HG02943 (cell line): ENCODE measurements at regions not wholly inside any gene's neighbourhood (a gene's known extent, or its start where the extent isn't known, plus 50 kb on each side); places are given as distances from the start of the nearest gene placed in this dataset.

Experiments used
- ATAC-seq: cut with Tn5 transposase; IDR thresholded peaks from one replicate; pipeline ENCODE4 v1.9.1; 2021; ENCODE audit warnings: mild to moderate bottlenecking, low read depth, moderate library complexity; ENCODE audit not compliant: unreplicated experiment

GRCh38 chr5:98564836-98565235, 208.6 kb upstream of the RGMB start:
- no peak for ATAC-seq

- no peak for ATAC-seq
These were observed 205.1 kb upstream of the RGMB start for GRCh38 chr5:98568336-98568735.

GRCh38 chr5:98569288-98569687, 204.2 kb upstream of the RGMB start:
- ATAC-seq = no peak

GRCh38 chr5:98570010-98570409, 203.5 kb upstream of the RGMB start:
- no peak for ATAC-seq

GRCh38 chr5:98570661-98571191, 202.7 kb upstream of the RGMB start:
- ATAC-seq = no peak

- no peak for ATAC-seq
These were observed 199.6 kb upstream of the RGMB start for GRCh38 chr5:98573834-98574320.

- no peak for ATAC-seq
These were observed 197.2 kb upstream of the RGMB start for GRCh38 chr5:98576275-98576674.

- ATAC-seq = no peak
These were observed 195.0 kb upstream of the RGMB start for GRCh38 chr5:98578438-98578837.

- ATAC-seq = no peak
These were observed 192.1 kb upstream of the RGMB start for GRCh38 chr5:98581112-98581997.

GRCh38 chr5:98583586-98583985, 189.9 kb upstream of the RGMB start:
- ATAC-seq = no peak

- no peak for ATAC-seq
These were observed 187.7 kb upstream of the RGMB start for GRCh38 chr5:98585661-98586310.

- ATAC-seq = no peak
These were observed 186.9 kb upstream of the RGMB start for GRCh38 chr5:98586581-98586980.

GRCh38 chr5:98587166-98587565, 186.3 kb upstream of the RGMB start:
- ATAC-seq = no peak

GRCh38 chr5:98588215-98588614, 185.2 kb upstream of the RGMB start:
- ATAC-seq = no peak

- no peak for ATAC-seq
These were observed 180.0 kb upstream of the RGMB start for GRCh38 chr5:98593418-98593817.

- ATAC-seq = no peak
These were observed 179.4 kb upstream of the RGMB start for GRCh38 chr5:98594098-98594497.

- ATAC-seq = no peak
These were observed 174.4 kb upstream of the RGMB start for GRCh38 chr5:98599016-98599415.

GRCh38 chr5:98602534-98603112, 170.8 kb upstream of the RGMB start:
- ATAC-seq = peak; percentile 88

- no peak for ATAC-seq
These were observed 170.0 kb upstream of the RGMB start for GRCh38 chr5:98603456-98603855.

- ATAC-seq = no peak
These were observed 169.2 kb upstream of the RGMB start for GRCh38 chr5:98604301-98604700.

- no peak for ATAC-seq
These were observed 168.6 kb upstream of the RGMB start for GRCh38 chr5:98604721-98605425.
